Hepatocyte (in vitro differentiated cells): ENCODE measurements at regions not wholly inside any gene's neighbourhood (a gene's known extent, or its start where the extent isn't known, plus 50 kb on each side); places are given as distances from the start of the nearest gene placed in this dataset.

Experiments
- CTCF ChIP-seq: fragments of 200-600 bp; sonication (generic); IDR thresholded peaks from 2 replicates; pipeline ENCODE4 v1.5.1; 2016; ENCODE audit warnings: antibody characterized with exemption, mild to moderate bottlenecking; ENCODE audit not compliant: poor library complexity
- EZH2 ChIP-seq: fragments of 200-600 bp; sonication (generic); IDR thresholded peaks from 2 replicates; pipeline ENCODE4 v1.6.1; 2016; ENCODE audit warnings: antibody characterized with exemption, mild to moderate bottlenecking, borderline replicate concordance

DNA sequence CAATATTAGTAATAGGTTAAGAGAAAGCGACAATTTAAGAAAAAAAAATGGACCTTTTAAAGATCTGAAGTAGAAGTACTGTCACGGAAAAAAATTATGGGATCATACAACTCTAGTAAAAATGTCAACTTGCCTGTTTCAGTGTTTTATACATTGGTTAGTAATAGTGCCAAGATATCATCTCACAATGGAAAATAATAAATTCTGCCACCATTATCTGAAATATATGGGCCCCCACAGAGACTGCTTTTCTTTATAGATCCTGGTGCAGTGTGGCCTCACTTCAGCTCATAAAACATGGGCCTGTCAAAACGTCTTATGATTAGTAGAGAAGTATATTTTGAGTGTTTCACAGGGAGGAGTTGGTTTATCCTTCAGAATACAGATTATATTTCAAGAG, 266.3 kb upstream of the EPHA6 start:
- no peak for TF ChIP-seq CTCF
- TF ChIP-seq EZH2: no peak
